ENCODE measurements at regions not wholly inside any gene's neighbourhood (a gene's known extent, or its start where the extent isn't known, plus 50 kb on each side); places are given as distances from the start of the nearest gene placed in this dataset.

DNA sequence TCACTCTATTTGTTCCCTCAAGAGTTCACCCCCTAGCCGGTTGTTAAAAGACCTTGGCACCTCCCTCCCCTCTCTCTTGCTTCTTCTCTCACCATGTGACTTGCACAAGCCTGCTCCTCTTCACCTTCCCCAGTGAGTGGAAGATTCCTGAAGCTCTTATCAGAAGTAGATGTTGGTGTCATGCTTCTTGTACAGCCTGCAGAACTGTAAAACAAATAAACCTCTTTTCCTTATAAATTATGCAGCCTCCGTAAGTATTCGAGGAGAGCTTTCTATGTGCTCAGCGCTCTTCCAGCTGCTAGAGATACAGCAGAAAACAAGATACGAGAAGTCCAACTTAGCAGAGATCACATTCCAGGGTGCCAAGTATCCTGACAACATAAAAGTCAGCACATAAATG is 147.0 kb upstream of the RUNX1 start:
- TF ChIP-seq GATA2 (IDR thresholded peaks at IDR 0.05; ENCODE audit: low read depth, low read length) = no peak
- no peak for TF ChIP-seq GATA3 (IDR thresholded peaks at IDR 0.05; ENCODE audit: low read depth, low read length)

All from SH-SY5Y (cell line).